AG04449 (cell line): ENCODE measurements at regions not wholly inside any gene's neighbourhood (a gene's known extent, or its start where the extent isn't known, plus 50 kb on each side); places are given as distances from the start of the nearest gene placed in this dataset.

ENCODE experiments used
- CTCF ChIA-PET: fragments of 350-600 bp; formaldehyde crosslinking; extraction: SDS; loops from one replicate; lab custom pipeline; 2021; ENCODE audit warnings: antibody characterized with exemption; lab: Yijun Ruan, JAX
- POLR2A ChIA-PET: fragments of 400-600, 350-600 bp; formaldehyde crosslinking; extraction: SDS; loops from one replicate; lab custom pipeline; 2020; ENCODE audit warnings: antibody characterized with exemption, inconsistent platforms; lab: Yijun Ruan, JAX
- DNase-seq: peaks from one replicate; pipeline ENCODE4 v3.0.0-alpha.2; 2010; ENCODE audit warnings: low read depth, low spot score
- H3K4me3 ChIP-seq: 2 replicates; pipeline ENCODE4 v1.5.1; 2011; ENCODE audit warnings: low read depth, mild to moderate bottlenecking, control low read depth, low read length
- TF ChIP-seq, protein P1 (sequence below): IDR thresholded peaks from one replicate; pipeline ENCODE4 v1.5.1; 2011; ENCODE audit warnings: mild to moderate bottlenecking, moderate library complexity, low read length, control low read depth, inconsistent platforms; ENCODE audit not compliant: insufficient read depth; ENCODE audit errors: missing control alignments

DNA sequence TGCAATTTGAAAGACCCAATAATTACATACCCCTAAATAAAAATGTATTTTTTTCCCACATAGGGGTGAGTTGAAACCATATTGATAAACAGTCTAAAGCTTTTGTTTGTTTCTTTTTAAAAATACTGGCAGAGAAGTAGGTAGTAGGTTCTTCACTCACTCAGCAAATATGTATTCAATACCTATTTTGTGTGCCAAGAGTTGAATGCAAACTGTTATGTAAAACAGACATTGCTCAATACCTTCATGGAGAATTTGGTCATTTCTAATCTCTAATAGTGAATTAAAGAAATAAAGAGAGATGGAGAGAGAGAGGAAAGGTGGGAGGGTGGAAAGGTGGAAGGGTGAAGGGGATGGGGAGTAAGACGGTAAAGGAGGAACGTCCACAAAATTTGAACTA is 589.9 kb upstream of the GNPDA2 start:
- TF ChIP-seq, protein P1, sequence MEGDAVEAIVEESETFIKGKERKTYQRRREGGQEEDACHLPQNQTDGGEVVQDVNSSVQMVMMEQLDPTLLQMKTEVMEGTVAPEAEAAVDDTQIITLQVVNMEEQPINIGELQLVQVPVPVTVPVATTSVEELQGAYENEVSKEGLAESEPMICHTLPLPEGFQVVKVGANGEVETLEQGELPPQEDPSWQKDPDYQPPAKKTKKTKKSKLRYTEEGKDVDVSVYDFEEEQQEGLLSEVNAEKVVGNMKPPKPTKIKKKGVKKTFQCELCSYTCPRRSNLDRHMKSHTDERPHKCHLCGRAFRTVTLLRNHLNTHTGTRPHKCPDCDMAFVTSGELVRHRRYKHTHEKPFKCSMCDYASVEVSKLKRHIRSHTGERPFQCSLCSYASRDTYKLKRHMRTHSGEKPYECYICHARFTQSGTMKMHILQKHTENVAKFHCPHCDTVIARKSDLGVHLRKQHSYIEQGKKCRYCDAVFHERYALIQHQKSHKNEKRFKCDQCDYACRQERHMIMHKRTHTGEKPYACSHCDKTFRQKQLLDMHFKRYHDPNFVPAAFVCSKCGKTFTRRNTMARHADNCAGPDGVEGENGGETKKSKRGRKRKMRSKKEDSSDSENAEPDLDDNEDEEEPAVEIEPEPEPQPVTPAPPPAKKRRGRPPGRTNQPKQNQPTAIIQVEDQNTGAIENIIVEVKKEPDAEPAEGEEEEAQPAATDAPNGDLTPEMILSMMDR: no peak
- ChIA-PET POLR2A (no interaction called here), CTCF (no interaction called here)
- DNase-seq: no peak
- H3K4me3 ChIP-seq: no peak overlapping the region

DNA sequence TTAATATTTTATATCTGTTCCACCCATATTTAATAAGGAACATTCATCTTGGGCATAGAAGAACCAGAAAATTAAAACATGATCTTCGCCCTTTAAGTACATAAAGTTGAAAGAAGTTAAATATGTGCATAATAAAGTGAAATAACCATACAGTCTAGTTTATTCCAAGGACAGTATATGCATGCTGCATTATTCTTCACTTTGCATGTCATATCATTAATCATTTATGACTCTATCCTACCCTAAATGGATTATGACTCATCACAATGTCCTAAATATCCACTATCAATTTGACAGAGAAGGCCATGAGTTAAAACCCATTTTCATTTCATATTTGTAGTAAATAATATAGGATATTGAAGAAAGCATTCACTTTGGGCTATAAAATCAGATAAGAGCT is 576.5 kb upstream of the GNPDA2 start:
- ChIA-PET CTCF (no interaction called here), POLR2A (no interaction called here)

DNA sequence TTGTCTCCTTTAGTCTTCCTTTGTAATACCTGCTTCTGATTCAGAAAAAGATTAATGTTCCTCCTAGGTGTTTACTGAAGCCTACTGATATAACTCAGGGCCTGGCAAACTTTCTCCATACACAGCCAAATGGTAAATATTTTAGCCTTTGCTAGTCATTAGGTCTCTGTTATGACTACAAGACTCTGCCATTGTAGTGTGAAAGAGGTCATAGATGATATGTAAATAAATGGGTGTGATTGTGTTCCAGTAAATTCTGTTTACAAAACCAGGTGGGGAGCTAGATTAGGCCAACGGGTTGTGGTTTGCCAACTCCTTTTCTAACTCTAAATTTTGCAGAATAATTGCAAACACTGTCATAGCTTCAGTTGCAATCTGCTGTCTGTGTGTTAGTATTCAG is 568.1 kb upstream of the GNPDA2 start:
- H3K4me3 ChIP-seq: no peak overlapping the region
- no peak for DNase-seq
- TF ChIP-seq, protein P1: no peak
- POLR2A ChIA-PET: no interaction called here
- CTCF ChIA-PET: no interaction called here

More for the DNA sequence above, 576.5 kb upstream of the GNPDA2 start:
- no peak for DNase-seq
- no peak overlapping the region for H3K4me3 ChIP-seq
- TF ChIP-seq, protein P1: no peak

DNA sequence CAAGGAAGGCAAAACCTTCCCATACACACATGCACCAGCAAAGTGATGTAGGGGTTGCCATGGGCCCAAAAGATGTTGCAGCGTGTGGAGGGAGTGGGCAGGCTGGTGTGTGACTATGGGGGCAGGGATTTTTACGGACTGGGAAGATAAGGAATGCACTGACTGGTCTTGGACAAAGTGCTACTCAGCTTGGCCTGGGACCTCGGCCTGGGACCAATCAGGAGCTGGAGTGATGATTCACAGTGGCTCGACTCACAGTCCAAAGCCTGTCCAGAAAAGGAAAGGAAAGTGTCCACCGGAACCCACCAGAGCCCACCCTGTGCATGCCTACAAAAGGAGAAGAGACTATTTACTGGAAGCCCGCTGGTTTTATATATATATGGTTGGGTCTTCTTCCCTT is 567.0 kb upstream of the GNPDA2 start:
- TF ChIP-seq, protein P1: no peak
- POLR2A ChIA-PET: no interaction called here
- H3K4me3 ChIP-seq: no peak overlapping the region
- DNase-seq: no peak
- CTCF ChIA-PET: no interaction called here

DNA sequence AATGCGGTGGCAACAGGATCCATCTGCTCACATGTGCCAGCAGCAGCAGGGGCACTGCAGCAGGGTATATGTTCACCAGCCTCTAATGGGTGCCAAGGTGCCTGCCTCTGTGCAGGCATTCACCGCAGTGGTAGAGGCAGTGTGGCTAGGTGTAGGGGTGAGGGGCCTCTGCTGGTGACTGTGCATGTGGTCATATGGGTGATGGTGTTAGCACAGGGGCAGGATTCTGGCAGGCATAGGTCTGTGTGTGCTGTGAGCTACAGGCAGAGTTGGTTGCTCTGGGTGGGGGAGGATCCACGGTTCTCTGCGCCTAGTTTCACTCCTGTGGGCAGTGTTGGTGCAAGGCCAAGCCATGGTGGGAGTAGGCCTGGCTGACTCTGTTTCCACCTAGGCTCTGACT is 566.5 kb upstream of the GNPDA2 start:
- DNase-seq: no peak
- CTCF ChIA-PET: no interaction called here
- TF ChIP-seq, protein P1: no peak
- H3K4me3 ChIP-seq: no peak overlapping the region
- POLR2A ChIA-PET: no interaction called here

DNA sequence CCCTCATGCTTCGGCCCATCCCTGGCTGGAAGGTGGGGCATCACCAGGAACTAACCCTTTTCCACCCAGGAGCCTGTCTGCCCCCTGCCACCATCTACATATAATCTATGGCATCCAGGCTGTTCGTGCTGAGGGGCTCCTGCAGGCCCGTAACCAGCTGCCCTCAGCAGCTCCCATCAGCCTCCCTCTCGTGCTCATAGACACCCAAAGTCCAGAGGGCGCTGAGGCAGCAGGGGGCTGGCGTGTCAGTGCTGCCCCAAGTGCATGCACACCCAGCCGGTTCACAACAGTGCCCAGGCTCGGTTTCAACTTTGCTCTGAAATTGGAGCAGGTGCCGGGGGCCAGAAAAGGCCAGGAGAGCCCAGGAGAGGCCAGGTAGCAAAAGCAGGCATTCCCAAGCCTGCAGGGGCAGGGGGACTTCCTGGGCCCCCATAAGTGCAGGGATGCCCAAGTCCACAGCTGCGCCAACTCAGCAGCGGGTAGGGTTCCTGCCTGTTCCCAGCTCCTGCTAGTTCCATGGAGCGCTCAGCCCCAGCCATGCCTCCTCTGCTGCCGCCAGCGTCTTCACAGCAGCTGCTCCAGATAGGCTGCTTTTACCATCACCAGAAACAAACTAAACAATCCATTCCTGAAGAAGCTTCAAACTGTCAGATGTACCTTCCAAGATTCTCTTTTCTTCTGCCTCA is 558.2 kb upstream of the GNPDA2 start:
- no peak overlapping the region for H3K4me3 ChIP-seq
- no peak for DNase-seq
- ChIA-PET POLR2A (no interaction called here), CTCF (no interaction called here)
- TF ChIP-seq, protein P1: no peak
